GM18520 (cell line): ENCODE measurements at regions not wholly inside any gene's neighbourhood (a gene's known extent, or its start where the extent isn't known, plus 50 kb on each side); places are given as distances from the start of the nearest gene placed in this dataset.
"Not testable (repeated sequence)": the region's sequence is repeated elsewhere in the genome, so short reads cannot be mapped to it uniquely, and the experiment has no call there.

Experiments used
- ATAC-seq: cut with Tn5 transposase; IDR thresholded peaks from one replicate; pipeline ENCODE4 v1.9.1; 2021; ENCODE audit not compliant: unreplicated experiment

DNA sequence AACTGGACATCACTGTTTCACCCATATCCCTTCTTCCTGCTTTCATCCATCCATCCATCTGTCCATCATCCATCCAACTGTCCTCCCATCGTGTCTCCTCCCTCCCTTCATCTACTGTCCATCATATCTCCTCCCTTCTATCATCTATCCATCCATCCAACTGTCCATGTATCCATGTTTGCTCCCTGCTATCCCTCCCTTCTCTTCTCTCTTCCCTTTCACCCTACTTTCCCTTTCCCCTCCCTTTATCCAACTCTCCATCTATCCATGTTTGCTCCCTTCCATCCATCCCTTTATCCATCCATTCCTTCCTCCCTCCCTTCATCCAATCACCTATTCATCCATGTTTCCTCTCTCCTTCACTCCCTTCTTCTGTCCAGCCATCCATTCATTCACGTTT, 92.6 kb upstream of the CTBP2 start:
- ATAC-seq: no peak

GRCh38 chr10:125250834-125251233, 90.5 kb upstream of the CTBP2 start:
- not testable (repeated sequence) for ATAC-seq

- no peak for ATAC-seq
Measured at GRCh38 chr10:125249948-125250347, 89.6 kb upstream of the CTBP2 start.

GRCh38 chr10:125248489-125248888, 88.1 kb upstream of the CTBP2 start:
- no peak for ATAC-seq

- ATAC-seq: no peak
Measured at GRCh38 chr10:125247576-125247975, 87.2 kb upstream of the CTBP2 start.

DNA sequence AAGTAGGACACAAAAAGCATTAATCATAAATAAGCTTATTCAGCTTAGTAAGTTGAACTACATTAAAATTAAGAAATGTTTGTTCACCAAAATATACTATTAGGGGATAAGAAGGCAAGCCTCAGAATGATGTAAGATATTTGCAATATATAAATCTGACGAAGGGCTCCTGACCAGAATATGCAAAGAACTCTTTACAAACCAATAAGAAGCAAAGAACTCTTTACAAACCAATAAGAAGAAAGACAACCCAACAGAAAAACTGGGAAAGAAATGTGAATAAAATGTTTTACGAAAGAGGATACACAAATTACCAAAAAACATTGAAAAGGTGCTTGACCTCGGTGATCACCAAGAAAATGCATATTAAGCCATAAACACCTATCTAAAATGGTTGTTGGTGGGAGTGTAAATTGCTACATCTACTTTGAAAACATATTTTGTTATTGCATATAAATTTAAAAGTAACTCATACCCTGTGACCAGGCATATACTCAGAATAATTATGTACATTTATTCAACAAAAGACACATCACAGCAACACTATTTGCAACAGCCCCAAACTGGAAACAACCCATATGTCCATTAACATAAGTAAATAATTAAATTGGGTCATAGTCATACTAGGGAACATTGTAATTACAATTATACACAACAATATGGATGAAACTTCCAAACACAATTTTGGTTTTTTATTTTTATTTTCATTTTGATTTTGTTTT, 83.3 kb upstream of the CTBP2 start:
- no peak for ATAC-seq

GRCh38 chr10:125238682-125239081, 78.3 kb upstream of the CTBP2 start:
- no peak for ATAC-seq

GRCh38 chr10:125236091-125236490, 75.7 kb upstream of the CTBP2 start:
- no peak for ATAC-seq

- no peak for ATAC-seq
Measured at GRCh38 chr10:125235093-125236069, 75.0 kb upstream of the CTBP2 start.

GRCh38 chr10:125234576-125234975, 74.2 kb upstream of the CTBP2 start:
- ATAC-seq: not testable (repeated sequence)

DNA sequence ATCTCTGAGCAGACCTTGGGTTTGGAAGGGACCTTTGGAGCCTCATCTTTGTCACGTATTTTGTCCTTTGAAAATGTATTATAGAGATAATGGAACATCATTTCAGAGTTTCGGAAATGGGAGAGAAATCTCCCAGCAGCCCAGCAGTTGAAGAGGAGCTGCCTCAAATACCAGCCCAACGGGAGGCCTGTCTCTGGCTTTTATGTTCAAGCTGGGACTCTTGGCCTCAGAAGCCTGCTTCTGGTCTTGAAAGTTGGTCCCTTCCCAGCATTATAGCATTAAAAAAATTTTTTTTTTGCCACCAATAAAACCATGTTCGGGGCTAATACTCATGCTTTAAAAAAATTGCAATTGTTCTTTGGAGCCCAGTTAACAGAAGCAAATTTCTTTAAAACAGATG, 73.4 kb upstream of the CTBP2 start:
- ATAC-seq: no peak

- ATAC-seq: no peak
Measured at GRCh38 chr10:125232841-125233240, 72.5 kb upstream of the CTBP2 start.

DNA sequence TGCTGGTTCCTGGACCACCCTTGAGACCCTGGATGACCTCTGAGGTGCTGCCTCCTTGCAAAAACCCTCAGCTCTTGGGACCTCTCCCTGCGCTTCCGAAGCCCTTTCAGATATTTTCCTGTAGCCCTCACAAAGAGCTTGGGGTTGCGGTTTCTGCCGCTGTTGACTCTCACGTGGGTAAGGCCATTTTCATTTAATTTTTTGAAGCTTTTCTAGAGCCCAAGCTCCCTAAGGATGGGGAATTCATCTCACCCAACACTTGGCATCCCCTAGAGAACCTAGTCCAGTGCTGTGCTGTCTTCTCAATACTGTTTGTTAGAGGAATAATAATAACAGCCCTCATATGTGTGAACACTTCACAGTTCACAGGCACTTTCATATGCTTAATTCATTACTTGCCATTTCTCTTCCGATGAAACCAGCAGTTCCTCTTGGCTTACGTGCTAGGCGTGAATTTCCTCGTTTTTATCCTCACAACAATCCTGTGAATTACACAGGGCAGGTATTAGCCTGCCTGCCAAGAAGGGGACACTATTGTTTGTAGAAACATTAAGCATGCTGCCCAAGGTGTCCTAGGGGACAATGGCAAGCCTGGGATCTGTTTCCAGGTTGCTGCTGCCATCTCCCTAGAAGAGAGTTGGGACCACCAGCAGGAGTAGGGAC, 71.6 kb upstream of the CTBP2 start:
- no peak for ATAC-seq

DNA sequence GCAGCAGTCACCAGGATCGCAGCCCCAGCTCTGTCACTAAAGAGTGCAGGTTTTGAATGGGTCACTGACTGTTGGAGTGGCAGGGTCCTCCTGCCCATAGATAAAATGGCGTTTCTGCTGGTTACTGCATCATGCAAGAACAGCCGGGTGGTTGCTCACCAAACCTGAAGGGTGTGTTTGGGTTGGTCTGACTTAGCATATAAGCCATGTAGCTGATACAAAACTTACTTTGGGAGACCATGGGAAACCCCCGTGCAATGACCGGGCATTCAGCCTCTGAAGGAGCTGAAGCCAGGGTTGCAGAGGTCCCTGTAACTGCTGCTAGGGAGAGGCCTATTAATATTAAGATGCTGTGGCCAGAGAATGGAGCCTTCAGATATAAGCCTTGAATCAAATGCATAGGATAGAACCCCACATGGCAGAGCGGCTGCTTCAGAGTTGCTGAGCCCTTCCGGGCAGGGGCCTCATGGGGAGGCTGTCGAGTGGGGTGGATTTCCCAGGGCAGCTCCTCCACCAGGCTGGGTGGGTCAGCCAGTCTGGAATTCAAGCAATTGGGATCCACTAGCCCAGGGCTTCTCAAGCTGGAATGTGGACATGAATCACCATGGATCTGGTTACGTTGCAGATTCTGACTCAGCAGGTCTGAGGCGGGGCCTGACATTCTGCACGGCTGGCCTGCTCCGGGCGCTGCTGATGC, 70.9 kb upstream of the CTBP2 start:
- no peak for ATAC-seq

- ATAC-seq: no peak
Measured at GRCh38 chr10:125230251-125230650, 69.9 kb upstream of the CTBP2 start.

- not testable (repeated sequence) for ATAC-seq
Measured at GRCh38 chr10:125228245-125228940, 68.0 kb upstream of the CTBP2 start.

GRCh38 chr10:125227546-125227945, 67.2 kb upstream of the CTBP2 start:
- no peak for ATAC-seq

DNA sequence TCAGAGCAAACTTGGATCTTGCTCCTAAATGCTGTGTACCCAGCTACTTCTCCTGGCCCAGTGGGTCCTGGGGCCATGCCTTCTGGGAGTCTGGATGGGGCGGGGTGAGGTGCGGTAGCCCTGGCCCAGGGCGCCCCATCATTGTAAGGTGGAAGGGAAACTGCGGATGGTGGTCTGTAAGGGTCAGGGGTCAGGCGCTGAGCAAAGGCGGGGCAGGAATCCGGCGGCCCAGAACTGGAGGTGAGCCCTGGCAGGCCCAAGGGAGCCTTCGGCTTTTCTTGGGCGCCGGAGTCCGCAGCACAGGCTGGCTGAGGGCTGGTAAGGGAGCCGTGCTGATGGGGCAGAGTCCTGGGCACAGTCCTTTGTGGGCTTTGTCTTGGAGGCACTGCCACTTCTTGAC, 66.5 kb upstream of the CTBP2 start:
- no peak for ATAC-seq

- ATAC-seq: no peak
Measured at GRCh38 chr10:125226005-125226404, 65.6 kb upstream of the CTBP2 start.

GRCh38 chr10:125225051-125225450, 64.7 kb upstream of the CTBP2 start:
- no peak for ATAC-seq
